HCT116 (cell line): ENCODE measurements at regions not wholly inside any gene's neighbourhood (a gene's known extent, or its start where the extent isn't known, plus 50 kb on each side); places are given as distances from the start of the nearest gene placed in this dataset.
"Not testable (repeated sequence)": the region's sequence is repeated elsewhere in the genome, so short reads cannot be mapped to it uniquely, and the experiment has no call there.

Experiments used
- ATAC-seq: fragments of 200-7000 bp; cut with Tn5 transposase; 2 replicates; pipeline ENCODE4 v1.9.1; 2020; ENCODE audit warnings: mild to moderate bottlenecking, moderate library complexity
- BruUV-seq: library from RNA; stranded (reverse); fragments of 400-500 nt; replicated peaks from 2 replicates; lab custom pipeline; 2021; lab: Mats Ljungman, UMichigan
- CTCF ChIA-PET: fragments of 300-600 bp; sonication (Branson Sonifier 250); formaldehyde crosslinking; loops from one replicate; lab custom pipeline; 2021; ENCODE audit warnings: antibody characterized with exemption; lab: Charles Lee
- POLR2A ChIA-PET: fragments of 300-600, 350-600 bp; sonication (Branson Sonifier 250); formaldehyde crosslinking; loops from one replicate; lab custom pipeline; 2021; ENCODE audit warnings: antibody characterized with exemption; lab: Charles Lee
- RAD21 ChIA-PET, 2 experiments: fragments of 300-600 bp; sonication (Branson Sonifier 250); formaldehyde crosslinking; loops; one replicate each; lab custom pipeline; 2023; ENCODE audit warnings: low total read pairs in 2 of 2; ENCODE audit not compliant: uncharacterized antibody in 2 of 2, unreplicated experiment in 2 of 2, low non-redundant PET in 1 of 2; lab: Charles Lee
- DNase-seq: peaks from one replicate; pipeline ENCODE4 v3.0.0-alpha.2; 2010; ENCODE audit warnings: low read depth, low spot score
- H2AFZ ChIP-seq: fragments of 200-600 bp; shearing (Covaris generic), sonication (generic); 2 replicates; pipeline ENCODE4 v1.6.1; 2017; ENCODE audit warnings: low read depth, mixed run types, mixed read lengths, antibody characterized with exemption, low read length; ENCODE audit not compliant: poor library complexity, severe bottlenecking
- H3K27ac ChIP-seq: 2 replicates; pipeline ENCODE4 v1.5.1; 2012; ENCODE audit warnings: low read depth, low read length
- H3K27me3 ChIP-seq: fragments of 200-600 bp; sonication (generic); 2 replicates; pipeline ENCODE4 v1.6.1; 2016; ENCODE audit warnings: mixed run types, low read length, mixed read lengths; ENCODE audit not compliant: insufficient read depth
- H3K36me3 ChIP-seq, 2 experiments: fragments of 200-500 bp in 1 of 2; fragments of 200-600 bp in 1 of 2; sonication (Bioruptor generic) in 1 of 2; sonication (generic) in 1 of 2; 2 replicates each; pipeline versions ENCODE4 v1.5.1 to v1.6.1; 2014 to 2016; ENCODE audit warnings: low read length in 2 of 2, inconsistent platforms in 1 of 2, mixed read lengths in 1 of 2, mixed run types in 1 of 2; ENCODE audit not compliant: insufficient read depth in 2 of 2, control insufficient read depth in 1 of 2
- H3K4me1 ChIP-seq, 2 experiments: fragments of 200-600 bp in 1 of 2; sonication (generic) in 1 of 2; 2 replicates each; pipeline versions ENCODE4 v1.5.1 to v1.6.1; 2012 to 2017; ENCODE audit warnings: low read length in 2 of 2, inconsistent platforms in 1 of 2, mild to moderate bottlenecking in 1 of 2, mixed read lengths in 1 of 2, mixed run types in 1 of 2, moderate library complexity in 1 of 2; ENCODE audit not compliant: insufficient read depth in 2 of 2, control insufficient read depth in 1 of 2
- H3K4me2 ChIP-seq: fragments of 200-600 bp; sonication (generic); 2 replicates; pipeline ENCODE4 v1.6.1; 2017; ENCODE audit warnings: mixed run types, low read length, mixed read lengths
- H3K4me3 ChIP-seq, 2 experiments: fragments of 200-600 bp in 1 of 2; sonication (generic) in 1 of 2; replicated peaks in 1 of 2; 2 replicates each; pipeline ENCODE4 v1.5.1; 2011 to 2016; ENCODE audit warnings: low read length in 2 of 2, control low read depth in 1 of 2, low read depth in 1 of 2, mild to moderate bottlenecking in 1 of 2, mixed read lengths in 1 of 2, mixed run types in 1 of 2
- H3K79me2 ChIP-seq: fragments of 200-600 bp; sonication (generic); 2 replicates; pipeline ENCODE4 v1.6.1; 2017; ENCODE audit warnings: mild to moderate bottlenecking, mixed run types, low read length, moderate library complexity, mixed read lengths; ENCODE audit not compliant: insufficient read depth
- H3K9ac ChIP-seq: fragments of 200-600 bp; sonication (generic); 2 replicates; pipeline ENCODE4 v1.6.1; 2016; ENCODE audit warnings: low read length, mixed read lengths
- H3K9me2 ChIP-seq: fragments of 200-600 bp; sonication (generic), shearing (Covaris generic); 2 replicates; pipeline ENCODE4 v1.6.1; 2017; ENCODE audit warnings: mixed run types, mild to moderate bottlenecking, moderate library complexity; ENCODE audit not compliant: insufficient read depth
- H3K9me3 ChIP-seq, 2 experiments: fragments of 200-500 bp in 1 of 2; fragments of 200-600 bp in 1 of 2; sonication (Bioruptor generic) in 1 of 2; sonication (generic) in 1 of 2; 2 replicates each; pipeline ENCODE4 v1.6.1; 2014 to 2017; ENCODE audit warnings: low read length in 2 of 2, mixed read lengths in 2 of 2, inconsistent platforms in 1 of 2, low read depth in 1 of 2, mild to moderate bottlenecking in 1 of 2, mixed run types in 1 of 2, moderate library complexity in 1 of 2; ENCODE audit not compliant: control insufficient read depth in 1 of 2, insufficient read depth in 1 of 2
- H4K20me1 ChIP-seq: fragments of 200-600 bp; sonication (generic), shearing (Covaris generic); 2 replicates; pipeline ENCODE4 v1.6.1; 2017; ENCODE audit warnings: mixed run types, mild to moderate bottlenecking, moderate library complexity; ENCODE audit not compliant: insufficient read depth
- CEBPB ChIP-seq: IDR thresholded peaks from 2 replicates; pipeline ENCODE4 v1.6.1; 2012; ENCODE audit warnings: low read depth
- CTCF ChIP-seq, 3 experiments: fragments of 200-600 bp in 1 of 3; sonication (generic) in 1 of 3; IDR thresholded peaks in 2 of 3; conservative IDR thresholded peaks in 1 of 3; 2 replicates each; pipeline ENCODE4 v1.5.1; 2012 to 2017; ENCODE audit warnings: low read depth in 2 of 3, low read length in 2 of 3, antibody characterized with exemption in 1 of 3, borderline replicate concordance in 1 of 3, control low read depth in 1 of 3, mild to moderate bottlenecking in 1 of 3, mixed read lengths in 1 of 3, mixed run types in 1 of 3, moderate library complexity in 1 of 3; ENCODE audit not compliant: insufficient read depth in 1 of 3
- ELF1 ChIP-seq: IDR thresholded peaks from 2 replicates; pipeline ENCODE4 v1.6.1; 2012; ENCODE audit warnings: low read depth, borderline replicate concordance
- FOSL1 ChIP-seq: IDR thresholded peaks from 2 replicates; pipeline ENCODE4 v1.6.1; 2012; ENCODE audit warnings: low read depth
- JUND ChIP-seq: IDR thresholded peaks from 2 replicates; pipeline ENCODE4 v1.6.1; 2012
- MAX ChIP-seq: IDR thresholded peaks from 2 replicates; pipeline ENCODE4 v1.6.1; 2012
- SIN3A ChIP-seq: IDR thresholded peaks from 2 replicates; pipeline ENCODE4 v1.6.1; 2012; ENCODE audit warnings: low read depth
- SP1 ChIP-seq: IDR thresholded peaks from 2 replicates; pipeline ENCODE4 v1.6.1; 2012; ENCODE audit warnings: low read depth
- TCF7L2 ChIP-seq: IDR thresholded peaks from 2 replicates; pipeline ENCODE4 v1.7.0; 2011; ENCODE audit warnings: borderline replicate concordance, inconsistent platforms; ENCODE audit not compliant: insufficient read depth, insufficient read length; ENCODE audit errors: extremely low read depth
- YY1 ChIP-seq: IDR thresholded peaks from 2 replicates; pipeline ENCODE4 v1.6.1; 2011; ENCODE audit warnings: low read length, low read depth, moderate library complexity, mild to moderate bottlenecking; ENCODE audit not compliant: insufficient replicate concordance; ENCODE audit errors: extremely low read depth
- ZFX ChIP-seq: fragments of 450-650 bp; IDR thresholded peaks from 2 replicates; pipeline ENCODE4 v1.6.1; 2017
- ZNF274 ChIP-seq: fragments of 200-500 bp; sonication (Bioruptor generic); IDR thresholded peaks from 2 replicates; pipeline ENCODE4 v1.6.1; 2014; ENCODE audit warnings: mild to moderate bottlenecking, low read depth, low read length, inconsistent platforms
- intact Hi-C: fragments of 100-400 bp; cut with micrococcal nuclease; formaldehyde crosslinking; loops from 2 replicates; pipeline ENCODE4 v1.10.0; 2022

GRCh38 chr20:30499123-30499522, 758.3 kb upstream of the DEFB115 start:
- ChIA-PET POLR2A (no interaction called here), RAD21 (no interaction called here), CTCF (no interaction called here)
- no peak overlapping the region for H2AFZ ChIP-seq
- intact Hi-C loops, result no loop called here
- ATAC-seq, result no peak
- peaks cover 20% of the 10 kb centered on the region for H3K27me3 ChIP-seq
- no peaks in the 10 kb centered on the region for H3K79me2 ChIP-seq
- H3K9me3 ChIP-seq, result no peaks in the 10 kb centered on the region
- BruUV-seq, result no TSS peak
- DNase-seq, result no peak
- no peaks in the 10 kb centered on the region for H4K20me1 ChIP-seq
- H3K27ac ChIP-seq, result no peak overlapping the region
- no peaks in the 10 kb centered on the region for H3K9me2 ChIP-seq
- H3K4me3 ChIP-seq, result no peak overlapping the region
- H3K4me2 ChIP-seq, result no peak overlapping the region
- no peaks in the 10 kb centered on the region for H3K36me3 ChIP-seq
- no peak overlapping the region for H3K9ac ChIP-seq
- no peak for TF ChIP-seq SIN3A
- TF ChIP-seq CEBPB, result no peak
- TF ChIP-seq MAX, result no peak
- no peak for TF ChIP-seq FOSL1
- TF ChIP-seq SP1, result no peak
- TF ChIP-seq ZFX, result no peak
- TF ChIP-seq ELF1, result no peak
- no peak for TF ChIP-seq JUND
- no peak for TF ChIP-seq ZNF274
- no peak for TF ChIP-seq YY1
- no peak for TF ChIP-seq TCF7L2
- TF ChIP-seq CTCF (IDR thresholded peaks at IDR 0.05 in 2 of 3, conservative IDR thresholded peaks at IDR 0.05 in 1 of 3; ENCODE audit: borderline replicate concordance in 1 of 3, insufficient read depth in 1 of 3, low read depth in 2 of 3, low read length in 2 of 3), result no peak
- no peaks in the 10 kb centered on the region for H3K4me1 ChIP-seq

- RAD21 ChIA-PET, result not testable (repeated sequence)
Measured at GRCh38 chr20:30499716-30500446, 757.6 kb upstream of the DEFB115 start.

GRCh38 chr20:30500447-30500820, 757.0 kb upstream of the DEFB115 start:
- H3K27ac ChIP-seq, H3K4me3 ChIP-seq, intact Hi-C loops, H3K79me2 ChIP-seq, H4K20me1 ChIP-seq, CTCF ChIA-PET, H3K36me3 ChIP-seq, H2AFZ ChIP-seq, H3K9me2 ChIP-seq, ATAC-seq, H3K9me3 ChIP-seq, H3K4me1 ChIP-seq, H3K4me2 ChIP-seq, BruUV-seq, POLR2A ChIA-PET, H3K9ac ChIP-seq, RAD21 ChIA-PET, DNase-seq: not testable (repeated sequence)
- peaks cover 21% of the 10 kb centered on the region for H3K27me3 ChIP-seq

More at GRCh38 chr20:30499716-30500446, 757.6 kb upstream of the DEFB115 start:
- H3K9ac ChIP-seq, H3K27ac ChIP-seq, CTCF ChIA-PET, BruUV-seq, POLR2A ChIA-PET, H3K9me2 ChIP-seq, H3K79me2 ChIP-seq, H4K20me1 ChIP-seq, H2AFZ ChIP-seq, H3K4me3 ChIP-seq, ATAC-seq, H3K9me3 ChIP-seq, DNase-seq, intact Hi-C loops, H3K4me2 ChIP-seq, H3K4me1 ChIP-seq, H3K36me3 ChIP-seq: not testable (repeated sequence)
- peaks cover 21% of the 10 kb centered on the region for H3K27me3 ChIP-seq
